Fibroblast of the aortic adventitia (primary cell): ENCODE measurements at regions not wholly inside any gene's neighbourhood (a gene's known extent, or its start where the extent isn't known, plus 50 kb on each side); places are given as distances from the start of the nearest gene placed in this dataset.
"Not testable (repeated sequence)": the region's sequence is repeated elsewhere in the genome, so short reads cannot be mapped to it uniquely, and the experiment has no call there.

Source experiments
- DNase-seq: peaks from one replicate; pipeline ENCODE4 v3.0.0-alpha.2; 2010; ENCODE audit warnings: low read depth
- H3K4me3 ChIP-seq: 2 replicates; pipeline ENCODE4 v1.5.1; 2011; ENCODE audit warnings: low read depth, mild to moderate bottlenecking, control low read depth, low read length, moderate library complexity
- TF ChIP-seq, protein P1 (sequence below): IDR thresholded peaks from 2 replicates; pipeline ENCODE4 v1.5.1; 2011; ENCODE audit warnings: mild to moderate bottlenecking, low read length, control low read depth, inconsistent platforms; ENCODE audit not compliant: insufficient read depth

DNA sequence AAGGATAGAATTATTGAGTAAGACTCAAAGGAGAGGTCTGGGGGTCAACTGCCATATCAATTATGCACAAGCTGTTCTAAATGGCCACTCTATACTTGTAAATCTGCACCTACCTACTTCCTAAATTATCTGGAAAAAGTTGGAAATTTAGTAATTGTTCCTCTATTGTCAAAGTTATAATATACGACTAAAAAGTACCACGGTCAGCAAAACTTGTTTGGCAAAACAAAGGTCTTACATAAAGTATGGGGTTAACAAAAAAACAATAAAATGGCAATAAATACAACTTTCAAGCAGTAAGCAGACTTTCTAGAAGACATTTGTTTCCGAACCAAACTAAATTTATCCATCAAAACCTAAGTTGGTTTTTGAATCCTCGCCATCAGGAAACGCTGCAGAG lies 309.7 kb downstream of the FRK start:
- no peak for DNase-seq
- TF ChIP-seq, protein P1, sequence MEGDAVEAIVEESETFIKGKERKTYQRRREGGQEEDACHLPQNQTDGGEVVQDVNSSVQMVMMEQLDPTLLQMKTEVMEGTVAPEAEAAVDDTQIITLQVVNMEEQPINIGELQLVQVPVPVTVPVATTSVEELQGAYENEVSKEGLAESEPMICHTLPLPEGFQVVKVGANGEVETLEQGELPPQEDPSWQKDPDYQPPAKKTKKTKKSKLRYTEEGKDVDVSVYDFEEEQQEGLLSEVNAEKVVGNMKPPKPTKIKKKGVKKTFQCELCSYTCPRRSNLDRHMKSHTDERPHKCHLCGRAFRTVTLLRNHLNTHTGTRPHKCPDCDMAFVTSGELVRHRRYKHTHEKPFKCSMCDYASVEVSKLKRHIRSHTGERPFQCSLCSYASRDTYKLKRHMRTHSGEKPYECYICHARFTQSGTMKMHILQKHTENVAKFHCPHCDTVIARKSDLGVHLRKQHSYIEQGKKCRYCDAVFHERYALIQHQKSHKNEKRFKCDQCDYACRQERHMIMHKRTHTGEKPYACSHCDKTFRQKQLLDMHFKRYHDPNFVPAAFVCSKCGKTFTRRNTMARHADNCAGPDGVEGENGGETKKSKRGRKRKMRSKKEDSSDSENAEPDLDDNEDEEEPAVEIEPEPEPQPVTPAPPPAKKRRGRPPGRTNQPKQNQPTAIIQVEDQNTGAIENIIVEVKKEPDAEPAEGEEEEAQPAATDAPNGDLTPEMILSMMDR = no peak
- no peak overlapping the region for H3K4me3 ChIP-seq

- no peak for DNase-seq
- TF ChIP-seq, protein P1 = no peak
- H3K4me3 ChIP-seq = no peak overlapping the region
Observed at GRCh38 chr6:115750292-115750691, 310.4 kb downstream of the FRK start.

- TF ChIP-seq, protein P1 = no peak
- no peak for DNase-seq
- H3K4me3 ChIP-seq = no peak overlapping the region
Observed at GRCh38 chr6:115747719-115748118, 313.0 kb downstream of the FRK start.

DNA sequence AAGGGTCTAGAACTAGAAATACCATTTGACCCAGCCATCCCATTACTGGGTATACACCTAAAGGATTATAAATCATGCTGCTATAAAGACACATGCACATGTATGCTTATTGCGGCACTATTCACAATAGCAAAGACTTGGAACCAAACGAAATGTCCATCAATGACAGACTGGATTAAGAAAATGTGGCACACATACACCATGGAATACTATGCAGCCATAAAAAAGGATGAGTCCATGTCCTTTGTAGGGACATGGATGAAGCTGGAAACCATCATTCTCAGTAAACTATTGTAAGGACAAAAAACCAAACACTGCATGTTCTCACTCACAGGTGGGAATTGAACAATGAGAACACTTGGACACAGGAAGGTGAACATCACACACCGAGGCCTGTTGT lies 314.1 kb downstream of the FRK start:
- H3K4me3 ChIP-seq, DNase-seq: not testable (repeated sequence)

DNA sequence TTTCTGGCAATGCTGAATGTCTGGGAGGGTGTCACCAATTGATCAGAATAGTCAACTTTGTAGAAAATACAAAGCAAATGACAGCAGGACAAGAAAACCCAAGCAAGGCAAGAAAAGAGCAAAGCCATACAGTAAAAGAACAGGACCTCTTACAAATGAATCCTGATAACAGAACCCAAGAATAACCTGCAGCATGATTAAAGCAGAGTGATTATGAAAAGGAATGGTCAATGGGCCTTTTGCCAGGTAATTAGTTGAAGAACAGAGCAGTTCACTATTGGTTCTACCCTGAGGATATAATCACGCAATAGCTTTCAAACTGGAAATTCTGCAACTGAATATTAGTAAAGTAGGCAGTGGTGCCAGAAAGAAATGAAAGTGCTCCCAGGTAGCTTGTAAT lies 319.8 kb downstream of the FRK start:
- TF ChIP-seq, protein P1 = no peak
- H3K4me3 ChIP-seq = no peak overlapping the region
- DNase-seq = no peak

DNA sequence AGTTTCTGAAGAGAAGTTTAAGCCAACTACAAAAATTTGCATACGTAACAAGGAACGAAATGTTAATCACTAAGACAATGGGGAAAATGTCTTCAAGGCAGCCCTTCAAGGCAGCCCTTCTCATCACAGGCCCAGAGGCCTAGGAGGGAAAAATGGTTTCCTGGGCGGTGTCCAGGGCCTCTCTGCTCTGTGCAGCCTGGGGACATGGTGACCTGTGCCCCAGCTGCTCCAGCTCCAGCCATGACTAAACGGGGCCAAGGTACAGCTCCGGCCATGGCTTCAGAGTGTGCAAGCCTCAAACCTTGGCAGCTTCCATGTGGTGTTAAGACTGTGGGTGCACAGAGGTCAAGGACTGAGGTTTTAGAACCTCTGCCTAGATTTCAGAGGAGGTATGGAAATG lies 325.1 kb downstream of the FRK start:
- no peak overlapping the region for H3K4me3 ChIP-seq
- no peak for DNase-seq
- TF ChIP-seq, protein P1 = no peak

DNA sequence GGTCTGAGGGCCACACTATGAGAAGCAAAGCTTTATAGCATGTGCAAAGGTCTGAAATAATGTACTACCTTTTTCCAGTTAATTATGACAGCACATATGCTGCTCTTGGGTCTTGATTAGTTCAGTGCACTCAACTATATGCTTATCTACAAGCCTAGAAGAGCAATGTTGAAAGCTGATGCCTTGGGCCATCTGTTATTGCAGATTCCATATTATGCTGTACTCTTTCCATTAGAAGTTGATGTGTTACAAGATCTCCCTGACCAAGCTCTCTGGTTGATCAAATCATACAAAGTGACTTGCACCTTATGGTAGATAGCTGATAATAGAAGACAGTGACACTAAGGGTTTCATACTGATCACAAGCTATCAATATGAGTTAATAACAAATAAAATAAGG lies 327.3 kb downstream of the FRK start:
- H3K4me3 ChIP-seq = no peak overlapping the region
- TF ChIP-seq, protein P1 = no peak
- no peak for DNase-seq
